ENCODE measurements at regions not wholly inside any gene's neighbourhood (a gene's known extent, or its start where the extent isn't known, plus 50 kb on each side); places are given as distances from the start of the nearest gene placed in this dataset.

- no TSS peak for BruUV-seq (replicated peaks)
- H3K9ac ChIP-seq (ENCODE audit: insufficient read depth in 1 of 2, low read depth in 2 of 2, low read length in 2 of 2), result no peak overlapping the region
- H3K36me3 ChIP-seq (ENCODE audit: control insufficient read depth, insufficient read depth, low read length), result no peaks in the 10 kb centered on the region
- WGBS (ENCODE audit: insufficient coverage, low coverage, missing lambda C conversion rate), result 0% methylated on average over 1 of the region's 1 CpG
- FAIRE-seq (no peak), ATAC-seq (no peak), DNase-seq (ENCODE audit: extremely low read depth in 1 of 4, low spot score in 3 of 4) (no peak)
- no peaks in the 10 kb centered on the region for H4K20me1 ChIP-seq (replicated peaks; ENCODE audit: control insufficient read depth, insufficient read depth, low read length)
- intact Hi-C loops (cut with micrococcal nuclease) (no loop called here), in situ Hi-C loops (cut with MboI) (no loop called here)
- POLR2A ChIA-PET, result no interaction called here
- H3K9me1 ChIP-seq (ENCODE audit: control insufficient read depth, insufficient read depth, low read length), result no peaks in the 10 kb centered on the region
- TF ChIP-seq ZNF778 (CRISPR knock-in tag; IDR thresholded peaks at IDR 0.05) (no peak), POLR2H (tag; IDR thresholded peaks at IDR 0.05; ENCODE audit: low read depth) (no peak)
- CTCF ChIA-PET (ENCODE audit: low intra/inter-chr PET ratio), result no interaction called here
- H3K4me3 ChIP-seq, result no peak overlapping the region
- no peak overlapping the region for H2AFZ ChIP-seq (ENCODE audit: low read depth, low read length)
- no peaks in the 10 kb centered on the region for H3K9me3 ChIP-seq (replicated peaks; ENCODE audit: control insufficient read depth, insufficient read depth, low read depth, low read length)
- H3K27me3 ChIP-seq (ENCODE audit: control insufficient read depth in 2 of 2, insufficient read depth in 2 of 2, low read length in 2 of 2), result no peaks in the 10 kb centered on the region
- H3K79me2 ChIP-seq (ENCODE audit: control insufficient read depth, insufficient read depth, low read length), result no peaks in the 10 kb centered on the region
- H3K4me1 ChIP-seq (replicated peaks in 1 of 2; ENCODE audit: control insufficient read depth in 2 of 2, insufficient read depth in 2 of 2, low read length in 2 of 2), result no peaks in the 10 kb centered on the region
- no peak overlapping the region for H3K27ac ChIP-seq (ENCODE audit: extremely low read depth, low read depth, low read length)
- no peak overlapping the region for H3K4me2 ChIP-seq (ENCODE audit: insufficient read depth, low read length)
Observed at GRCh38 chr18:53886058-53886457, 338.4 kb downstream of the MBD2 start.

DNA sequence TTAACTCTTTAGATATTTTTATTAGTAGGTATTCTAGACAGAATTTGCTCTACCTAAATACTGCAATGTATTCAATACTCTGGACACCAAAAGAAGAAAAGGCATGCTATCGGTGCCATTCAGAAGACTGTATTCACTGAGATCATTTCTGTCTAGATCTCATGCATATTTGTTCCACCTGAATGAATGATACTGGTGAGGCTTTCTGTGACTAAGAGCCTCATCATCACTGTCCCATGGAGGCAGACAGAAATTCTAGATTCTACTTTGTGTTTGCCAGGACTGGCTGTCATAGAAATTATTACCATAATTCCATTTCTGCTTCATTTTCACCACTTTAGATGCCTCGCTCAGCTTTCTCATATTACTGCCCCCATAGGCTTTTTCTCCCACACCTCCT is 340.7 kb downstream of the MBD2 start:
- H3K79me2 ChIP-seq (ENCODE audit: control insufficient read depth, insufficient read depth, low read length), result no peaks in the 10 kb centered on the region
- ChIA-PET POLR2A (no interaction called here), CTCF (ENCODE audit: low intra/inter-chr PET ratio) (no interaction called here)
- no peaks in the 10 kb centered on the region for H3K27me3 ChIP-seq (ENCODE audit: control insufficient read depth in 2 of 2, insufficient read depth in 2 of 2, low read length in 2 of 2)
- no peak overlapping the region for H3K9ac ChIP-seq (ENCODE audit: insufficient read depth in 1 of 2, low read depth in 2 of 2, low read length in 2 of 2)
- H3K4me1 ChIP-seq (replicated peaks in 1 of 2; ENCODE audit: control insufficient read depth in 2 of 2, insufficient read depth in 2 of 2, low read length in 2 of 2), result no peaks in the 10 kb centered on the region
- no peak overlapping the region for H3K4me2 ChIP-seq (ENCODE audit: insufficient read depth, low read length)
- ATAC-seq (no peak), DNase-seq (ENCODE audit: extremely low read depth in 1 of 4, low spot score in 3 of 4) (no peak), FAIRE-seq (no peak)
- no TSS peak for BruUV-seq (replicated peaks)
- in situ Hi-C loops (cut with MboI), result no loop called here
- H4K20me1 ChIP-seq (replicated peaks; ENCODE audit: control insufficient read depth, insufficient read depth, low read length), result no peaks in the 10 kb centered on the region
- 0% methylated on average over 2 of the region's 2 CpGs for WGBS (ENCODE audit: insufficient coverage, low coverage, missing lambda C conversion rate)
- no peaks in the 10 kb centered on the region for H3K36me3 ChIP-seq (ENCODE audit: control insufficient read depth, insufficient read depth, low read length)
- no peaks in the 10 kb centered on the region for H3K9me3 ChIP-seq (replicated peaks; ENCODE audit: control insufficient read depth, insufficient read depth, low read depth, low read length)
- H3K4me3 ChIP-seq, result no peak overlapping the region
- no peaks in the 10 kb centered on the region for H3K9me1 ChIP-seq (ENCODE audit: control insufficient read depth, insufficient read depth, low read length)
- no peak overlapping the region for H2AFZ ChIP-seq (ENCODE audit: low read depth, low read length)
- H3K27ac ChIP-seq (ENCODE audit: extremely low read depth, low read depth, low read length), result no peak overlapping the region
- intact Hi-C loops (cut with micrococcal nuclease), result no loop called here
- TF ChIP-seq, protein P1, sequence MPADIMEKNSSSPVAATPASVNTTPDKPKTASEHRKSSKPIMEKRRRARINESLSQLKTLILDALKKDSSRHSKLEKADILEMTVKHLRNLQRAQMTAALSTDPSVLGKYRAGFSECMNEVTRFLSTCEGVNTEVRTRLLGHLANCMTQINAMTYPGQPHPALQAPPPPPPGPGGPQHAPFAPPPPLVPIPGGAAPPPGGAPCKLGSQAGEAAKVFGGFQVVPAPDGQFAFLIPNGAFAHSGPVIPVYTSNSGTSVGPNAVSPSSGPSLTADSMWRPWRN (IDR thresholded peaks at IDR 0.05; ENCODE audit: low read depth), result no peak
- no peak for TF ChIP-seq TRIM25 (IDR thresholded peaks at IDR 0.05; ENCODE audit: borderline replicate concordance)
- no peak for TF ChIP-seq ZKSCAN8 (CRISPR knock-in tag; IDR thresholded peaks at IDR 0.05)
- no peak for TF ChIP-seq ZBTB49 (CRISPR knock-in tag; IDR thresholded peaks at IDR 0.05; ENCODE audit: borderline replicate concordance)
- no peak for TF ChIP-seq ZNF764 (CRISPR knock-in tag; IDR thresholded peaks at IDR 0.05; ENCODE audit: low read depth)
- no peak for TF ChIP-seq MBD1 (CRISPR knock-in tag; IDR thresholded peaks at IDR 0.05)
- no peak for TF ChIP-seq ZNF551 (CRISPR knock-in tag; IDR thresholded peaks at IDR 0.05)
- no peak for TF ChIP-seq TEAD2 (tag; IDR thresholded peaks at IDR 0.05)
- TF ChIP-seq NFE2 (IDR thresholded peaks at IDR 0.05; ENCODE audit: low read depth), result no peak

All from K562 (cell line).